Tibial nerve (tissue), 4 donors: ENCODE measurements at regions not wholly inside any gene's neighbourhood (a gene's known extent, or its start where the extent isn't known, plus 50 kb on each side); places are given as distances from the start of the nearest gene placed in this dataset.
"Not testable (repeated sequence)": the region's sequence is repeated elsewhere in the genome, so short reads cannot be mapped to it uniquely, and the experiment has no call there.

ENCODE experiments used
- DNase-seq, 2 donors: peaks; one replicate each; pipeline ENCODE4 v3.0.0-alpha.2; 2019; ENCODE audit warnings: low spot score in 2 of 2
- H3K27ac ChIP-seq, 4 donors: fragments of 200-600 bp; sonication (generic) in 3 of 4; one replicate each; pipeline ENCODE4 v1.5.1; 2017 to 2019; ENCODE audit warnings: mild to moderate bottlenecking in 1 of 4
- H3K27me3 ChIP-seq, 2 donors: fragments of 200-600 bp; sonication (generic) in 1 of 2; one replicate each; pipeline versions ENCODE4 v1.5.1 to v1.6.0; 2017 to 2019
- H3K36me3 ChIP-seq, 3 donors: fragments of 200-600 bp; sonication (generic); one replicate each; pipeline ENCODE4 v1.5.1; 2018 to 2019
- H3K4me1 ChIP-seq, 4 donors: fragments of 200-600 bp; sonication (generic) in 3 of 4; one replicate each; pipeline ENCODE4 v1.5.1; 2017 to 2019
- H3K4me3 ChIP-seq, 4 donors: fragments of 200-600 bp; sonication (generic) in 3 of 4; one replicate each; pipeline ENCODE4 v1.5.1; 2017 to 2019; ENCODE audit warnings: mild to moderate bottlenecking in 1 of 4, moderate library complexity in 1 of 4
- H3K9me3 ChIP-seq, 4 donors: fragments of 200-600 bp; sonication (generic) in 3 of 4; one replicate each; pipeline ENCODE4 v1.5.1; 2017 to 2019
- CTCF ChIP-seq, 5 experiments: fragments of 200-600 bp in 3 of 5; fragments of 450-650 bp in 2 of 5; sonication (generic) in 3 of 5; IDR thresholded peaks; one replicate each; pipeline ENCODE4 v1.5.1; 2016 to 2019; ENCODE audit warnings: antibody characterized with exemption in 5 of 5, mild to moderate bottlenecking in 3 of 5, moderate library complexity in 2 of 5
- WGBS, 2 donors: methylation state at CpG; one replicate each; pipeline ENCODE4 v1.1.5; 2018; 5-methylcytosine and 5-hydroxymethylcytosine counted together

- not testable (repeated sequence) for H3K9me3 ChIP-seq, H3K4me3 ChIP-seq, H3K27me3 ChIP-seq, DNase-seq, H3K27ac ChIP-seq, H3K36me3 ChIP-seq, H3K4me1 ChIP-seq
- WGBS, 2 donors: 92 to 93% methylated on average over 4 of the region's 4 CpGs
Observed at GRCh38 chr12:8355531-8355930, 100.2 kb upstream of the CLEC6A start.

GRCh38 chr12:8373744-8374143 is 82.0 kb upstream of the CLEC6A start:
- not testable (repeated sequence) for H3K9me3 ChIP-seq, H3K4me3 ChIP-seq, H3K27ac ChIP-seq, DNase-seq, H3K4me1 ChIP-seq, H3K27me3 ChIP-seq, H3K36me3 ChIP-seq
- WGBS, 2 donors: 28 to 31% methylated on average over 5 of the region's 5 CpGs
- TF ChIP-seq CTCF (IDR thresholded peaks at IDR 0.05): peak in 1 of 5 experiments; percentile 9

- not testable (repeated sequence) for H3K9me3 ChIP-seq, DNase-seq, H3K36me3 ChIP-seq, H3K27ac ChIP-seq, H3K4me1 ChIP-seq, H3K4me3 ChIP-seq, H3K27me3 ChIP-seq
- 72 to 89% methylated on average over 3 of the region's 3 CpGs for WGBS, 2 donors
Observed at GRCh38 chr12:8375122-8375521, 80.6 kb upstream of the CLEC6A start.

DNA sequence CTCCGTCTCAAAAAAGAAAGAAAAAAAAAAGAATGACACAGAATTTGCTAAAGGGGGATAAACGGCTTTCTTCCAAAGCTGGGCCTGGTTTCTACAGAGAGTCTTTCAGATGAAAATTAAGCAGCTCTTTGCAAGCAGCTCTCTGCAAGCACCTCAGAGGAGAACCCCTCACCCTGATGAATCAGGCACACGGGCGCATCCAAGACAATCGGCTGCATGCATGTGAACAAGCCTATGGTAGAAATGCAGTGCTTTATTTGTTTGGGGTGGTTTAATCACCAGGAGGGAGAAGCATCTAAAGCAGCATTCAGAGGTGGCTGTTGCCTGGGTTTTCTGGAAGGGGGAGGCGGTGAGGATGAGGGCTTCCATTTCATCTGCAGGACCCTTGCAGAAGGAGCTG is 78.0 kb upstream of the CLEC6A start:
- DNase-seq, H3K9me3 ChIP-seq, H3K36me3 ChIP-seq, H3K4me1 ChIP-seq, H3K27me3 ChIP-seq, H3K4me3 ChIP-seq, H3K27ac ChIP-seq: not testable (repeated sequence)
- WGBS, 2 donors: 64 to 65% methylated on average over 6 of the region's 6 CpGs

- DNase-seq, H3K36me3 ChIP-seq, H3K27me3 ChIP-seq, H3K27ac ChIP-seq, H3K4me1 ChIP-seq, H3K9me3 ChIP-seq, H3K4me3 ChIP-seq: not testable (repeated sequence)
- 80 to 88% methylated on average over 4 of the region's 4 CpGs for WGBS, 2 donors
Observed at GRCh38 chr12:8382556-8382955, 73.2 kb upstream of the CLEC6A start.

GRCh38 chr12:8384686-8385085 is 71.1 kb upstream of the CLEC6A start:
- H3K4me3 ChIP-seq, H3K27me3 ChIP-seq, H3K27ac ChIP-seq, H3K4me1 ChIP-seq, H3K9me3 ChIP-seq, DNase-seq, H3K36me3 ChIP-seq: not testable (repeated sequence)
- 94 to 95% methylated on average over 9 of the region's 9 CpGs for WGBS, 2 donors

DNA sequence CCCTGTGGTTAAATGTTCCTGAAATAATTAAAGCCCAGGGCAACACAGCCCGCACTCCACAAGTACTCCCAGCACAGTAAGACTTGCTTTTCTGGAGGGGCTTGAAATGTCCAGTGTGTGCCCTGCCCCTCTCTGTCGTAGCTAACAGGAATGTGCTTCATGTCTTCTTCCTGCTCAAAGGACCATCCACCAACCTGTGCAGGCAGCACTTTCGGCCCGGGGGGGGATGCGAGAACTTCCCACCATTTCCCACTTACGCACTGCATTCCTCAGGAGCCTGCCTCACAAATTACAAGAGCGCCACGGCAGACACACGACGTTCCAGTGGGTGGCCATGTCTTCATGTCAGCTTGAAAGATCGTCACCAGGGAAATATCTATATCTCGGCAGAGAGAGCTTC is 70.3 kb upstream of the CLEC6A start:
- H3K36me3 ChIP-seq, H3K27me3 ChIP-seq, DNase-seq, H3K4me1 ChIP-seq, H3K27ac ChIP-seq, H3K4me3 ChIP-seq, H3K9me3 ChIP-seq: not testable (repeated sequence)
- 88 to 95% methylated on average over 10 to 12 of the region's 12 CpGs for WGBS, 2 donors

DNA sequence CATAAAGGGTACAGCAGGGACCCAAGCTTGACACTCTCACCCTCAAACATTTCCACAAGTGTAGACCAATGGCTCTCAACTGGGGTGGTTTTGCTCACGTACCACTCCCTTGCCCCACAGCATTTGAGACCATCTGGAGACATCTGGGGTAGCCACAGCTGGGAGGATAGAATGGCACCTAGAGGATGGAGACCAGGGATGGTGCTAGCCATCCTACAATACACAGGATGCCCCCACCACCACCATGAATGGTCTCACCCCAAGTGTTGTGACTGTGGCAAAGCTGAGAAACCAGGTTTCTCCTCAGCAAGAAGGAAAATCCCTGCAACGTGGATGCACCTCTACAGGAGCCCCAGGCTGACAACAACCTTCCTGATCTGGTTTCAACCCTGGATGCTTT is 69.1 kb upstream of the CLEC6A start:
- not testable (repeated sequence) for H3K27ac ChIP-seq, H3K4me1 ChIP-seq, DNase-seq, H3K27me3 ChIP-seq, H3K9me3 ChIP-seq, H3K4me3 ChIP-seq, H3K36me3 ChIP-seq
- 92% methylated on average over 1 of the region's 2 CpGs; no CpG with 5 or more reads in 1 of the 2 donors for WGBS, 2 donors

DNA sequence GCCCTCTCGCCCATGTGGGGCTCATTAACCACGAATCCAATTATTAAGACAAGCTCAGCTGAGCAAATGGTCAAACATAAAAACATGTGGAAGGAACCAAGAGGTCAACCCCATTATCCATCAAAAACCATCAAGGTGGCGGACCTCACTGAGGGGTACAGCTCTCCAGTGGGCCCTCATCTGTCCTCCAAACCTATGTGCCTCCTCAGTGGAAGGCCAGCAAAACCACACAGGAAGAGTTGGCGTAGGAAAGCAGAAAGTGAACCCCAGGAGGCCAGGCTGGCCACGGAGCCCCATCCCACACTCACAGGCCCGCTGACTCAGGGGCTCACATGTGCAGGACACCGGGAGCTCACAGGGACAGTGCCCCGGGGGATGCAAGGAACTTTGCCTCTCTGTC is 66.5 kb upstream of the CLEC6A start:
- H3K4me1 ChIP-seq, H3K36me3 ChIP-seq, H3K4me3 ChIP-seq, DNase-seq, H3K9me3 ChIP-seq, H3K27ac ChIP-seq: not testable (repeated sequence)
- 66 to 77% methylated on average over 8 of the region's 8 CpGs for WGBS, 2 donors
- H3K27me3 ChIP-seq: peaks cover 0 to 14% of the 10 kb centered on the region in 2 donors
